SK-N-SH treated with all-trans-retinoic acid at 6 μM for 48 hours (cell line): ENCODE measurements at regions not wholly inside any gene's neighbourhood (a gene's known extent, or its start where the extent isn't known, plus 50 kb on each side); places are given as distances from the start of the nearest gene placed in this dataset.

Source experiments
- ISL1 ChIP-seq: fragments of 250-450 bp; sonication (Bioruptor Pico); IDR thresholded peaks from 2 replicates; pipeline ENCODE4 v2.1.2; 2022; ENCODE audit warnings: mild to moderate bottlenecking, moderate library complexity
- SNAI2 ChIP-seq: fragments of 250-450 bp; sonication (Bioruptor Pico); IDR thresholded peaks from 2 replicates; pipeline ENCODE4 v1.5.0; 2020; ENCODE audit warnings: mild to moderate bottlenecking, moderate library complexity
- TOX ChIP-seq: fragments of 250-450 bp; sonication (Bioruptor Pico); IDR thresholded peaks from 2 replicates; pipeline ENCODE4 v1.8.0; 2021; ENCODE audit warnings: mild to moderate bottlenecking, moderate library complexity, borderline replicate concordance
- ZFP30 ChIP-seq: fragments of 450-650 bp; formaldehyde crosslinking; IDR thresholded peaks from 2 replicates; pipeline ENCODE4 v1.5.0; 2022; ENCODE audit warnings: mild to moderate bottlenecking, moderate library complexity

GRCh38 chr1:228992907-228993535 lies 257.7 kb downstream of the RHOU start:
- TF ChIP-seq ZFP30 (no peak), SNAI2 (CRISPR knock-in tag) (no peak), TOX (CRISPR knock-in tag) (no peak), ISL1 (CRISPR knock-in tag) (no peak)
